ENCODE measurements at regions not wholly inside any gene's neighbourhood (a gene's known extent, or its start where the extent isn't known, plus 50 kb on each side); places are given as distances from the start of the nearest gene placed in this dataset.

GRCh38 chr6:53992522-53992921 lies 118.7 kb upstream of the MLIP start:
- Histone ChIP-seq H3K27ac (ENCODE audit: low read depth in 1 of 2, low read length in 1 of 2) (no peak overlapping the region), H3K4me3 (no peak overlapping the region), H3K9ac (ENCODE audit: insufficient read depth in 1 of 2, low read length in 2 of 2) (no peak overlapping the region), H3K27me3 (ENCODE audit: control insufficient read depth in 3 of 3, insufficient read depth in 3 of 3, low read length in 2 of 3) (no peaks in the 10 kb centered on the region), H3K36me3 (ENCODE audit: control insufficient read depth in 4 of 4, insufficient read depth in 4 of 4, low read length in 4 of 4) (no peaks in the 10 kb centered on the region), H3K9me3 (ENCODE audit: control insufficient read depth in 4 of 4, insufficient read depth in 3 of 4, low read length in 3 of 4) (no peaks in the 10 kb centered on the region), H3K4me1 (ENCODE audit: control insufficient read depth in 5 of 5, insufficient read depth in 5 of 5, low read length in 5 of 5) (peaks cover 0 to 4% (median 0%) of the 10 kb centered on the region in 5 donors)
- 75 to 82% methylated on average over 3 of the region's 3 CpGs for whole genome bisulfite sequencing, 2 donors
- no peak for TF ChIP-seq CTCF (IDR thresholded peaks at IDR 0.05; ENCODE audit: control extremely low read depth, extremely low read depth)
- DNase-seq, result no peak
- ATAC-seq (ENCODE audit: insufficient read depth, low FRiP score), result no peak

- ATAC-seq (ENCODE audit: insufficient read depth, low FRiP score), result no peak
- 89 to 90% methylated on average over 1 of the region's 1 CpG for WGBS, 2 donors
- Histone ChIP-seq H3K4me1 (ENCODE audit: control insufficient read depth in 5 of 5, insufficient read depth in 5 of 5, low read length in 5 of 5) (peaks cover 0 to 4% (median 0%) of the 10 kb centered on the region in 5 donors), H3K27me3 (ENCODE audit: control insufficient read depth in 3 of 3, insufficient read depth in 3 of 3, low read length in 2 of 3) (no peaks in the 10 kb centered on the region), H3K27ac (ENCODE audit: low read depth in 1 of 2, low read length in 1 of 2) (no peak overlapping the region), H3K9ac (ENCODE audit: insufficient read depth in 1 of 2, low read length in 2 of 2) (no peak overlapping the region), H3K36me3 (ENCODE audit: control insufficient read depth in 4 of 4, insufficient read depth in 4 of 4, low read length in 4 of 4) (no peaks in the 10 kb centered on the region), H3K9me3 (ENCODE audit: control insufficient read depth in 4 of 4, insufficient read depth in 3 of 4, low read length in 3 of 4) (no peaks in the 10 kb centered on the region), H3K4me3 (no peak overlapping the region)
- no peak for DNase-seq
- TF ChIP-seq CTCF (IDR thresholded peaks at IDR 0.05; ENCODE audit: control extremely low read depth, extremely low read depth), result no peak
These were observed 117.0 kb upstream of the MLIP start for GRCh38 chr6:53994201-53994600.

GRCh38 chr6:53995935-53996334 lies 115.3 kb upstream of the MLIP start:
- Histone ChIP-seq H3K9me3 (ENCODE audit: control insufficient read depth in 4 of 4, insufficient read depth in 3 of 4, low read length in 3 of 4) (no peaks in the 10 kb centered on the region), H3K9ac (ENCODE audit: insufficient read depth in 1 of 2, low read length in 2 of 2) (no peak overlapping the region), H3K36me3 (ENCODE audit: control insufficient read depth in 4 of 4, insufficient read depth in 4 of 4, low read length in 4 of 4) (no peaks in the 10 kb centered on the region), H3K27ac (ENCODE audit: low read depth in 1 of 2, low read length in 1 of 2) (no peak overlapping the region), H3K4me1 (ENCODE audit: control insufficient read depth in 5 of 5, insufficient read depth in 5 of 5, low read length in 5 of 5) (peaks cover 0 to 4% (median 0%) of the 10 kb centered on the region in 5 donors), H3K4me3 (no peak overlapping the region), H3K27me3 (ENCODE audit: control insufficient read depth in 3 of 3, insufficient read depth in 3 of 3, low read length in 2 of 3) (no peaks in the 10 kb centered on the region)
- no peak for TF ChIP-seq CTCF (IDR thresholded peaks at IDR 0.05; ENCODE audit: control extremely low read depth, extremely low read depth)
- DNase-seq, result no peak
- 92% methylated on average over 4 of the region's 4 CpGs for WGBS, 2 donors
- ATAC-seq (ENCODE audit: insufficient read depth, low FRiP score), result no peak

- no peaks in the 10 kb centered on the region for H3K36me3 ChIP-seq (ENCODE audit: control insufficient read depth in 4 of 4, insufficient read depth in 4 of 4, low read length in 4 of 4)
- H3K9me3 ChIP-seq (ENCODE audit: control insufficient read depth in 4 of 4, insufficient read depth in 3 of 4, low read length in 3 of 4), result no peaks in the 10 kb centered on the region
- no peak overlapping the region for H3K9ac ChIP-seq (ENCODE audit: insufficient read depth in 1 of 2, low read length in 2 of 2)
- DNase-seq, result no peak
- TF ChIP-seq CTCF (IDR thresholded peaks at IDR 0.05; ENCODE audit: control extremely low read depth, extremely low read depth), result no peak
- no peaks in the 10 kb centered on the region for H3K27me3 ChIP-seq (ENCODE audit: control insufficient read depth in 3 of 3, insufficient read depth in 3 of 3, low read length in 2 of 3)
- H3K4me3 ChIP-seq, result no peak overlapping the region
- no peak for ATAC-seq (ENCODE audit: insufficient read depth, low FRiP score)
- WGBS, 2 donors, result 54 to 59% methylated on average over 2 of the region's 2 CpGs
- peaks cover 0 to 4% (median 0%) of the 10 kb centered on the region in 5 donors for H3K4me1 ChIP-seq (ENCODE audit: control insufficient read depth in 5 of 5, insufficient read depth in 5 of 5, low read length in 5 of 5)
- H3K27ac ChIP-seq (ENCODE audit: low read depth in 1 of 2, low read length in 1 of 2), result no peak overlapping the region
These were observed 112.9 kb upstream of the MLIP start for GRCh38 chr6:53998303-53998702.

Data from lung (tissue), 11 donors.